ENCODE measurements at regions not wholly inside any gene's neighbourhood (a gene's known extent, or its start where the extent isn't known, plus 50 kb on each side); places are given as distances from the start of the nearest gene placed in this dataset.

DNA sequence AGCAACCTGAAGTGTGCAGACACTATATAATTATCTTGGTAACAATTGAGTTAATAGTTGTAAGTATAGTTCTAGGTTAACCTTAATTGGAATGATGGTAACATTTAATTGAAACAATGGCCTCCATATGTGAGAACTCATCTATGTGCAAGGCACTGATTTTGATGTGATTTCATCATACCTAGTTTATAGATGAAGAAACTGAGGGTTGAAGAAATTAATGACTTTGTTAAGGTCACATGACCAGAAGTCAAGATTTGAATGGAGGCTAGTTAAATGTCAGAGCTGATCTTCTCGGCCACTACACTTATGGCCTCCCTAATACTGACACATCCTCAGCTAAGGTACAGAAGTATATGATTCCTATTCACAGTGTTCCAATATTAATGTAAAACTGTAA lies 128.2 kb upstream of the PSMD7 start:
- TF ChIP-seq EZH2phosphoT487 (IDR thresholded peaks at IDR 0.05; ENCODE audit: low read depth), result no peak
- TF ChIP-seq, protein P1, sequence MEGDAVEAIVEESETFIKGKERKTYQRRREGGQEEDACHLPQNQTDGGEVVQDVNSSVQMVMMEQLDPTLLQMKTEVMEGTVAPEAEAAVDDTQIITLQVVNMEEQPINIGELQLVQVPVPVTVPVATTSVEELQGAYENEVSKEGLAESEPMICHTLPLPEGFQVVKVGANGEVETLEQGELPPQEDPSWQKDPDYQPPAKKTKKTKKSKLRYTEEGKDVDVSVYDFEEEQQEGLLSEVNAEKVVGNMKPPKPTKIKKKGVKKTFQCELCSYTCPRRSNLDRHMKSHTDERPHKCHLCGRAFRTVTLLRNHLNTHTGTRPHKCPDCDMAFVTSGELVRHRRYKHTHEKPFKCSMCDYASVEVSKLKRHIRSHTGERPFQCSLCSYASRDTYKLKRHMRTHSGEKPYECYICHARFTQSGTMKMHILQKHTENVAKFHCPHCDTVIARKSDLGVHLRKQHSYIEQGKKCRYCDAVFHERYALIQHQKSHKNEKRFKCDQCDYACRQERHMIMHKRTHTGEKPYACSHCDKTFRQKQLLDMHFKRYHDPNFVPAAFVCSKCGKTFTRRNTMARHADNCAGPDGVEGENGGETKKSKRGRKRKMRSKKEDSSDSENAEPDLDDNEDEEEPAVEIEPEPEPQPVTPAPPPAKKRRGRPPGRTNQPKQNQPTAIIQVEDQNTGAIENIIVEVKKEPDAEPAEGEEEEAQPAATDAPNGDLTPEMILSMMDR (IDR thresholded peaks at IDR 0.05; ENCODE audit: low read depth, low read length), result no peak
